ENCODE measurements at regions not wholly inside any gene's neighbourhood (a gene's known extent, or its start where the extent isn't known, plus 50 kb on each side); places are given as distances from the start of the nearest gene placed in this dataset.

DNA sequence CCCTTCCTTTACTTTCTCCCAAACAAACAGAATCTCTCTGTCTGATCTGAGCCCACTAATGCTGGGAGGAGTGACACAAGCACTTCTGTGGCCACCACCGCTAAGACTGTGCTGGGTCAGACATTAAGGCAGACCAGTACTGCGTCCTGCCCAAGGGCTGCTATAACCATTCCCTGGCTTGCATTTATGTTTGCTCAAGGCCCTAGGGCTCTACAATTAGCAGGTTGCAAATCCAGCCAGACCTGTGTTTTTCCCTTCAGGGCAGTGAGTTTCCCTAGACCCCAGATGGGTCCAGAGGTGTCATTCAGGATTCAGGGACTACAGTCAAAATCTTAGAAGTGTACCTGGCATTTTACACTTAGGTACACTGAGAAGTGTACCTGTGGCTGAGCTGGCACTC is 89.7 kb downstream of the SPANXN4 start:
- FAIRE-seq (no peak), ATAC-seq (no peak), DNase-seq (ENCODE audit: extremely low read depth in 1 of 4, low spot score in 3 of 4) (no peak)
- intact Hi-C loops (cut with micrococcal nuclease) = no loop called here
- no peak overlapping the region for H3K9ac ChIP-seq (ENCODE audit: insufficient read depth in 1 of 2, low read depth in 2 of 2, low read length in 2 of 2)
- no peaks in the 10 kb centered on the region for H4K20me1 ChIP-seq (replicated peaks; ENCODE audit: control insufficient read depth, insufficient read depth, low read length)
- no peak overlapping the region for H2AFZ ChIP-seq (ENCODE audit: low read depth, low read length)
- no TSS peak for BruUV-seq (replicated peaks)
- TF ChIP-seq TFAM (CRISPR knock-in tag; conservative IDR thresholded peaks at IDR 0.05) = no peak
- TF ChIP-seq ZNF121 (CRISPR knock-in tag; conservative IDR thresholded peaks at IDR 0.05) = no peak
- TF ChIP-seq STAT5B (CRISPR knock-in tag; IDR thresholded peaks at IDR 0.05) = no peak
- no peak for TF ChIP-seq ZC3H11A (IDR thresholded peaks at IDR 0.05; ENCODE audit: low read depth, low read length)
- TF ChIP-seq ZNF384 (IDR thresholded peaks at IDR 0.05; ENCODE audit: low read depth, low read length) = no peak
- TF ChIP-seq ZBTB1 (CRISPR knock-in tag; IDR thresholded peaks at IDR 0.05; ENCODE audit: borderline replicate concordance, low read depth) = no peak
- TF ChIP-seq, protein P1, sequence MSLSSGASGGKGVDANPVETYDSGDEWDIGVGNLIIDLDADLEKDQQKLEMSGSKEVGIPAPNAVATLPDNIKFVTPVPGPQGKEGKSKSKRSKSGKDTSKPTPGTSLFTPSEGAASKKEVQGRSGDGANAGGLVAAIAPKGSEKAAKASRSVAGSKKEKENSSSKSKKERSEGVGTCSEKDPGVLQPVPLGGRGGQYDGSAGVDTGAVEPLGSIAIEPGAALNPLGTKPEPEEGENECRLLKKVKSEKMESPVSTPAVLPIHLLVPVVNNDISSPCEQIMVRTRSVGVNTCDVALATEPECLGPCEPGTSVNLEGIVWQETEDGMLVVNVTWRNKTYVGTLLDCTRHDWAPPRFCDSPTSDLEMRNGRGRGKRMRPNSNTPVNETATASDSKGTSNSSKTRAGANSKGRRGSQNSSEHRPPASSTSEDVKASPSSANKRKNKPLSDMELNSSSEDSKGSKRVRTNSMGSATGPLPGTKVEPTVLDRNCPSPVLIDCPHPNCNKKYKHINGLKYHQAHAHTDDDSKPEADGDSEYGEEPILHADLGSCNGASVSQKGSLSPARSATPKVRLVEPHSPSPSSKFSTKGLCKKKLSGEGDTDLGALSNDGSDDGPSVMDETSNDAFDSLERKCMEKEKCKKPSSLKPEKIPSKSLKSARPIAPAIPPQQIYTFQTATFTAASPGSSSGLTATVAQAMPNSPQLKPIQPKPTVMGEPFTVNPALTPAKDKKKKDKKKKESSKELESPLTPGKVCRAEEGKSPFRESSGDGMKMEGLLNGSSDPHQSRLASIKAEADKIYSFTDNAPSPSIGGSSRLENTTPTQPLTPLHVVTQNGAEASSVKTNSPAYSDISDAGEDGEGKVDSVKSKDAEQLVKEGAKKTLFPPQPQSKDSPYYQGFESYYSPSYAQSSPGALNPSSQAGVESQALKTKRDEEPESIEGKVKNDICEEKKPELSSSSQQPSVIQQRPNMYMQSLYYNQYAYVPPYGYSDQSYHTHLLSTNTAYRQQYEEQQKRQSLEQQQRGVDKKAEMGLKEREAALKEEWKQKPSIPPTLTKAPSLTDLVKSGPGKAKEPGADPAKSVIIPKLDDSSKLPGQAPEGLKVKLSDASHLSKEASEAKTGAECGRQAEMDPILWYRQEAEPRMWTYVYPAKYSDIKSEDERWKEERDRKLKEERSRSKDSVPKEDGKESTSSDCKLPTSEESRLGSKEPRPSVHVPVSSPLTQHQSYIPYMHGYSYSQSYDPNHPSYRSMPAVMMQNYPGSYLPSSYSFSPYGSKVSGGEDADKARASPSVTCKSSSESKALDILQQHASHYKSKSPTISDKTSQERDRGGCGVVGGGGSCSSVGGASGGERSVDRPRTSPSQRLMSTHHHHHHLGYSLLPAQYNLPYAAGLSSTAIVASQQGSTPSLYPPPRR (CRISPR knock-in tag; IDR thresholded peaks at IDR 0.05; ENCODE audit: borderline replicate concordance) = no peak
- no peaks in the 10 kb centered on the region for H3K4me1 ChIP-seq (replicated peaks in 1 of 2; ENCODE audit: control insufficient read depth in 2 of 2, insufficient read depth in 2 of 2, low read length in 2 of 2)
- no peaks in the 10 kb centered on the region for H3K27me3 ChIP-seq (ENCODE audit: control insufficient read depth in 2 of 2, insufficient read depth in 2 of 2, low read length in 2 of 2)
- H3K9me3 ChIP-seq (replicated peaks; ENCODE audit: control insufficient read depth, insufficient read depth, low read depth, low read length) = no peaks in the 10 kb centered on the region; the same call in 1 of the 2 replicates
- H3K4me3 ChIP-seq = no peak overlapping the region
- H3K27ac ChIP-seq (ENCODE audit: extremely low read depth, low read depth, low read length) = no peak overlapping the region
- no peaks in the 10 kb centered on the region for H3K79me2 ChIP-seq (ENCODE audit: control insufficient read depth, insufficient read depth, low read length)
- POLR2A ChIA-PET = no interaction called here
- H3K9me1 ChIP-seq (ENCODE audit: control insufficient read depth, insufficient read depth, low read length) = no peaks in the 10 kb centered on the region
- CTCF ChIA-PET (ENCODE audit: low intra/inter-chr PET ratio) = no interaction called here
- WGBS (ENCODE audit: insufficient coverage, low coverage, missing lambda C conversion rate) = 0% methylated on average over 1 of the region's 2 CpGs
- H3K4me2 ChIP-seq (ENCODE audit: insufficient read depth, low read length) = no peak overlapping the region
- in situ Hi-C loops (cut with MboI) = no loop called here
- no peaks in the 10 kb centered on the region for H3K36me3 ChIP-seq (ENCODE audit: control insufficient read depth, insufficient read depth, low read length)
